ENCODE measurements at regions not wholly inside any gene's neighbourhood (a gene's known extent, or its start where the extent isn't known, plus 50 kb on each side); places are given as distances from the start of the nearest gene placed in this dataset.

GRCh38 chr4:148561467-148561866 lies 119.3 kb upstream of the NR3C2 start:
- no peaks in the 10 kb centered on the region for H3K36me3 ChIP-seq (ENCODE audit: control insufficient read depth in 2 of 4, insufficient read depth in 4 of 4, low read length in 3 of 4)
- H3K14ac ChIP-seq (ENCODE audit: insufficient read length), result no peak overlapping the region
- H3K27me3 ChIP-seq (replicated peaks in 1 of 4; ENCODE audit: control insufficient read depth in 3 of 4, extremely low read depth in 1 of 4, insufficient read depth in 3 of 4, low read length in 3 of 4), result no peaks in the 10 kb centered on the region
- no peak overlapping the region for H3K4me2 ChIP-seq (ENCODE audit: insufficient read depth in 1 of 2, low read depth in 2 of 2, low read length in 2 of 2)
- H3K23me2 ChIP-seq (ENCODE audit: low read depth, low read length), result no peaks in the 10 kb centered on the region
- H4K91ac ChIP-seq (replicated peaks; ENCODE audit: insufficient read length, low read length), result no peak overlapping the region
- no peak overlapping the region for H2BK12ac ChIP-seq (ENCODE audit: low read depth, low read length)
- no peak for TF ChIP-seq TEAD4 (IDR thresholded peaks at IDR 0.05; ENCODE audit: low read depth, low read length)
- TF ChIP-seq SRF (IDR thresholded peaks at IDR 0.05; ENCODE audit: low read depth, low read length), result no peak
- TF ChIP-seq SAP30 (IDR thresholded peaks at IDR 0.05; ENCODE audit: insufficient read depth, insufficient replicate concordance, low read length), result no peak
- no peak for TF ChIP-seq JUND (IDR thresholded peaks at IDR 0.05; ENCODE audit: low read length)
- TF ChIP-seq CHD2 (IDR thresholded peaks at IDR 0.05; ENCODE audit: low read length), result no peak
- no peak for TF ChIP-seq POU5F1 (IDR thresholded peaks at IDR 0.05; ENCODE audit: low read depth, low read length)
- no peak for TF ChIP-seq CREB1 (IDR thresholded peaks at IDR 0.05)
- TF ChIP-seq SIX5 (IDR thresholded peaks at IDR 0.05; ENCODE audit: low read depth, low read length), result no peak
- no peak for TF ChIP-seq HDAC6 (IDR thresholded peaks at IDR 0.05; ENCODE audit: low read depth, low read length)
- TF ChIP-seq RNF2 (IDR thresholded peaks at IDR 0.05; ENCODE audit: borderline replicate concordance, low read depth, low read length, missing control alignments, poor library complexity, severe bottlenecking), result no peak
- TF ChIP-seq CHD1 (IDR thresholded peaks at IDR 0.05; ENCODE audit: low read depth, low read length), result no peak
- no peak for TF ChIP-seq ASH2L (IDR thresholded peaks at IDR 0.05; ENCODE audit: low read length)
- no peak for TF ChIP-seq EP300 (IDR thresholded peaks at IDR 0.05; ENCODE audit: borderline replicate concordance in 1 of 2, low read depth in 2 of 2, low read length in 2 of 2)
- TF ChIP-seq RBBP5 (IDR thresholded peaks at IDR 0.05; ENCODE audit: borderline replicate concordance, low read depth, low read length), result no peak
- H2AK5ac ChIP-seq (ENCODE audit: low read depth, low read length), result no peak overlapping the region
- H4K20me1 ChIP-seq (replicated peaks in 1 of 2; ENCODE audit: control insufficient read depth in 1 of 2, insufficient read depth in 2 of 2, low read length in 2 of 2), result no peaks in the 10 kb centered on the region
- H3K4me3 ChIP-seq (ENCODE audit: extremely low read depth in 1 of 4, insufficient read depth in 2 of 4, low read depth in 3 of 4, low read length in 4 of 4), result no peak overlapping the region
- no peak overlapping the region for H2BK20ac ChIP-seq (ENCODE audit: low read length)
- no peaks in the 10 kb centered on the region for H3K79me1 ChIP-seq (ENCODE audit: low read depth, low read length)
- no peak for FAIRE-seq
- H3K79me2 ChIP-seq (ENCODE audit: control insufficient read depth in 1 of 2, insufficient read depth in 2 of 2, low read length in 2 of 2), result no peaks in the 10 kb centered on the region
- H3K9ac ChIP-seq (replicated peaks in 1 of 4; ENCODE audit: extremely low read depth in 1 of 4, low read depth in 3 of 4, low read length in 3 of 4), result no peak overlapping the region
- no peak overlapping the region for H2AFZ ChIP-seq (ENCODE audit: low read length)
- no peak overlapping the region for H4K5ac ChIP-seq (ENCODE audit: insufficient read length, low read depth, low read length)
- H3K56ac ChIP-seq (replicated peaks; ENCODE audit: insufficient read length, low read depth, low read length), result no peak overlapping the region
- no peak overlapping the region for H3K23ac ChIP-seq (ENCODE audit: insufficient read length)
- no peak overlapping the region for H3K4ac ChIP-seq (replicated peaks; ENCODE audit: insufficient read length, low read depth, low read length)
- no peak overlapping the region for H2BK15ac ChIP-seq (ENCODE audit: low read length)
- no peak overlapping the region for H3K27ac ChIP-seq (ENCODE audit: low read depth, low read length)
- ChIA-PET POLR2A (ENCODE audit: partially characterized antibody) (no interaction called here), CTCF (ENCODE audit: partially characterized antibody) (no interaction called here)
- 93% methylated on average over 1 of the region's 1 CpG; no CpG with 5 or more reads in 1 of the 2 experiments for WGBS, 2 experiments (ENCODE audit: extremely low coverage in 1 of 2, insufficient coverage in 1 of 2, insufficient read length in 1 of 2, insufficient replicate concordance in 2 of 2, low coverage in 1 of 2, low lambda C conversion rate in 2 of 2, missing lambda C conversion rate in 1 of 2)
- DNase-seq (ENCODE audit: low read depth in 1 of 2, low spot score in 2 of 2), result no peak
- H3K4me1 ChIP-seq (replicated peaks in 1 of 4; ENCODE audit: control insufficient read depth in 3 of 4, insufficient read depth in 4 of 4, low read length in 3 of 4), result no peaks in the 10 kb centered on the region
- H2BK120ac ChIP-seq (replicated peaks; ENCODE audit: low read depth, low read length), result no peak overlapping the region
- H3K9me3 ChIP-seq (ENCODE audit: insufficient read depth in 2 of 2, low read depth in 1 of 2, low read length in 1 of 2), result no peaks in the 10 kb centered on the region
- H2BK5ac ChIP-seq (ENCODE audit: low read depth, low read length), result no peak overlapping the region
- no peak overlapping the region for H3K18ac ChIP-seq (ENCODE audit: extremely low read depth, low read length)
- no peak overlapping the region for H4K8ac ChIP-seq (ENCODE audit: extremely low read depth, insufficient read depth, low read length)

Data from H1 (cell line).